HL-60 (cell line): ENCODE measurements at regions not wholly inside any gene's neighbourhood (a gene's known extent, or its start where the extent isn't known, plus 50 kb on each side); places are given as distances from the start of the nearest gene placed in this dataset.

ENCODE experiments used
- POLR2AphosphoS5 ChIP-seq: IDR thresholded peaks from 2 replicates; pipeline ENCODE4 v1.6.1; 2012; ENCODE audit warnings: low read depth
- SPI1 ChIP-seq: IDR thresholded peaks from 2 replicates; pipeline ENCODE4 v1.6.1; 2012; ENCODE audit warnings: low read depth, mild to moderate bottlenecking, borderline replicate concordance

DNA sequence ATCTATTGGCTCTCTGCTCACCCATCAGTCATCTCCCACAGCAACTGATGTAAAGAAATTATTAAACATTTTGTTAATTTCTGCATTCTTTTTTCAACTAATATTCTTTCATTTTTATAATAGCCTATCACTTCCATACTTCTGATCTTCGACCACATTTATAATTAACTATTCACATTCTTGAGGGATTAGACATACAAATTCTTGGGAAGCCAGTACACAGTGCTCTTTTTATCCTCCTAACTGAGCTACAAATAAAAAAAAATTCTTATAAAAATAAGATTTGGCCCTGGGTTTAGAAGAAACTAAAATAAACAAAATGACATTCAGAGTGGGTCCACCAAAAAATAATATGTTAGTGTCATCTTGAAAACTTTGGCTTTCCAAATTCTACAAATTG, 103.7 kb upstream of the ITGA1 start:
- TF ChIP-seq POLR2AphosphoS5 (no peak), SPI1 (no peak)
